GM12878 (cell line): ENCODE measurements at regions not wholly inside any gene's neighbourhood (a gene's known extent, or its start where the extent isn't known, plus 50 kb on each side); places are given as distances from the start of the nearest gene placed in this dataset.

ENCODE experiments used
- ATAC-seq: fragments of 200-7000 bp; cut with Tn5 transposase; 3 replicates; pipeline ENCODE4 v1.9.1; 2020; ENCODE audit warnings: mild to moderate bottlenecking, moderate library complexity
- BruUV-seq: library from RNA; stranded (reverse); fragments of 400-500 nt; replicated peaks from 2 replicates; lab custom pipeline; 2021; lab: Mats Ljungman, UMichigan
- CTCF ChIA-PET: fragments of 300-600 bp; sonication (Branson Sonifier 250); formaldehyde crosslinking; extraction: SDS; loops from one replicate; lab custom pipeline; 2021; ENCODE audit warnings: inconsistent platforms; lab: Yijun Ruan, JAX
- POLR2A ChIA-PET: fragments of 350-600 bp; formaldehyde crosslinking; extraction: SDS; loops from one replicate; lab custom pipeline; 2021; ENCODE audit warnings: inconsistent platforms; lab: Charles Lee
- RAD21 ChIA-PET: fragments of 300-600 bp; sonication (Branson Sonifier 250); formaldehyde crosslinking; loops from one replicate; lab custom pipeline; 2023; ENCODE audit warnings: antibody characterized with exemption; ENCODE audit not compliant: unreplicated experiment; lab: Charles Lee
- SMC1A ChIA-PET: fragments of 300-600 bp; sonication (Branson Sonifier 250); formaldehyde crosslinking; loops from one replicate; lab custom pipeline; 2023; ENCODE audit not compliant: unreplicated experiment, uncharacterized antibody; lab: Charles Lee
- DNase-seq: peaks from one replicate; pipeline ENCODE4 v3.0.0-alpha.2; 2011; ENCODE audit warnings: low read depth, low spot score
- FAIRE-seq: peaks from 3 replicates; lab custom pipeline; 2011; peaks lifted over from hg19 to GRCh38; lab: Jason Lieb, UNC
- H2AFZ ChIP-seq: 2 replicates; pipeline ENCODE4 v1.6.0; 2011; ENCODE audit warnings: low read depth, low read length, control low read depth; ENCODE audit not compliant: control insufficient read depth
- H3K27ac ChIP-seq: 2 replicates; pipeline ENCODE4 v1.5.1; 2011; ENCODE audit warnings: control low read depth; ENCODE audit not compliant: control insufficient read depth, insufficient read depth
- H3K27me3 ChIP-seq, 2 experiments: replicated peaks in 1 of 2; 2 replicates each; pipeline versions ENCODE4 v1.6.0 to v1.6.1; 2011; ENCODE audit warnings: low read length in 1 of 2; ENCODE audit not compliant: control insufficient read depth in 2 of 2, insufficient read depth in 2 of 2
- H3K36me3 ChIP-seq, 2 experiments: 2 replicates each; pipeline ENCODE4 v1.5.1; 2011; ENCODE audit warnings: low read length in 1 of 2; ENCODE audit not compliant: control insufficient read depth in 2 of 2, insufficient read depth in 2 of 2
- H3K4me1 ChIP-seq: 2 replicates; pipeline ENCODE4 v1.6.1; 2011; ENCODE audit warnings: mild to moderate bottlenecking, low read length, moderate library complexity, mixed read lengths; ENCODE audit not compliant: control insufficient read depth, insufficient read depth
- H3K4me2 ChIP-seq: 2 replicates; pipeline ENCODE4 v1.6.0; 2011; ENCODE audit warnings: control low read depth; ENCODE audit not compliant: control insufficient read depth, insufficient read depth
- H3K4me3 ChIP-seq: fragments of 200-600 bp; sonication (generic); 2 replicates; pipeline ENCODE4 v1.5.1; 2016
- H3K79me2 ChIP-seq: 2 replicates; pipeline ENCODE4 v1.6.0; 2011; ENCODE audit warnings: low read length; ENCODE audit not compliant: control insufficient read depth, insufficient read depth
- H3K9ac ChIP-seq: 2 replicates; pipeline ENCODE4 v1.8.0; 2011; ENCODE audit warnings: low read length, control low read depth, mixed read lengths; ENCODE audit not compliant: control insufficient read depth, insufficient read depth
- H3K9me3 ChIP-seq: replicated peaks from 3 replicates; pipeline ENCODE4 v1.5.1; 2011; ENCODE audit warnings: mild to moderate bottlenecking, low read length; ENCODE audit not compliant: control insufficient read depth, insufficient read depth
- H4K20me1 ChIP-seq: 2 replicates; pipeline ENCODE4 v1.6.0; 2011; ENCODE audit not compliant: control insufficient read depth, insufficient read depth
- DPF2 ChIP-seq: fragments of 450-650 bp; IDR thresholded peaks from 2 replicates; pipeline ENCODE4 v1.6.1; 2017; ENCODE audit warnings: mild to moderate bottlenecking
- SIN3A ChIP-seq: IDR thresholded peaks from 2 replicates; pipeline ENCODE4 v1.6.1; 2012; ENCODE audit warnings: low read depth, low read length, improper control_type of control experiment
- SREBF1 ChIP-seq: IDR thresholded peaks from 2 replicates; pipeline ENCODE4 v1.6.1; 2012; ENCODE audit warnings: mild to moderate bottlenecking, low read length
- SUZ12 ChIP-seq: fragments of 200-600 bp; sonication (generic); IDR thresholded peaks from one replicate; pipeline ENCODE4 v1.6.1; 2018; ENCODE audit warnings: antibody characterized with exemption, mild to moderate bottlenecking; ENCODE audit not compliant: unreplicated experiment
- TCF3 ChIP-seq: IDR thresholded peaks from 2 replicates; pipeline ENCODE4 v1.6.1; 2012; ENCODE audit warnings: low read depth, mild to moderate bottlenecking, low read length, borderline replicate concordance; ENCODE audit not compliant: insufficient read depth
- ZZZ3 ChIP-seq: IDR thresholded peaks from 2 replicates; pipeline ENCODE4 v1.6.1; 2011; ENCODE audit warnings: low read depth; ENCODE audit not compliant: control insufficient read depth, insufficient read length
- WGBS: methylation state at CpG from one replicate; pipeline ENCODE4 v1.1.6; 2016; ENCODE audit warnings: low lambda C conversion rate; ENCODE audit not compliant: insufficient replicate concordance, insufficient coverage; ENCODE audit errors: missing lambda C conversion rate; 5-methylcytosine and 5-hydroxymethylcytosine counted together
- in situ Hi-C: fragments of 300-500 bp; cut with MboI; formaldehyde crosslinking; loops from 9 replicates; pipeline ENCODE4 v1.14.3; 2018; ENCODE audit warnings: mixed read lengths
- intact Hi-C: fragments of 100-400 bp; cut with micrococcal nuclease; formaldehyde crosslinking; loops from one replicate; pipeline ENCODE4 v1.14.2; 2022; ENCODE audit not compliant: unreplicated experiment
- TF ChIP-seq, protein P1 (sequence below): fragments of 450-650 bp; conservative IDR thresholded peaks from 2 replicates; pipeline ENCODE4 v1.6.1; 2017; ENCODE audit warnings: mild to moderate bottlenecking, moderate library complexity
- TF ChIP-seq, protein P2 (sequence below): fragments of 450-650 bp; IDR thresholded peaks from 2 replicates; pipeline ENCODE4 v1.6.1; 2017; ENCODE audit warnings: borderline replicate concordance

DNA sequence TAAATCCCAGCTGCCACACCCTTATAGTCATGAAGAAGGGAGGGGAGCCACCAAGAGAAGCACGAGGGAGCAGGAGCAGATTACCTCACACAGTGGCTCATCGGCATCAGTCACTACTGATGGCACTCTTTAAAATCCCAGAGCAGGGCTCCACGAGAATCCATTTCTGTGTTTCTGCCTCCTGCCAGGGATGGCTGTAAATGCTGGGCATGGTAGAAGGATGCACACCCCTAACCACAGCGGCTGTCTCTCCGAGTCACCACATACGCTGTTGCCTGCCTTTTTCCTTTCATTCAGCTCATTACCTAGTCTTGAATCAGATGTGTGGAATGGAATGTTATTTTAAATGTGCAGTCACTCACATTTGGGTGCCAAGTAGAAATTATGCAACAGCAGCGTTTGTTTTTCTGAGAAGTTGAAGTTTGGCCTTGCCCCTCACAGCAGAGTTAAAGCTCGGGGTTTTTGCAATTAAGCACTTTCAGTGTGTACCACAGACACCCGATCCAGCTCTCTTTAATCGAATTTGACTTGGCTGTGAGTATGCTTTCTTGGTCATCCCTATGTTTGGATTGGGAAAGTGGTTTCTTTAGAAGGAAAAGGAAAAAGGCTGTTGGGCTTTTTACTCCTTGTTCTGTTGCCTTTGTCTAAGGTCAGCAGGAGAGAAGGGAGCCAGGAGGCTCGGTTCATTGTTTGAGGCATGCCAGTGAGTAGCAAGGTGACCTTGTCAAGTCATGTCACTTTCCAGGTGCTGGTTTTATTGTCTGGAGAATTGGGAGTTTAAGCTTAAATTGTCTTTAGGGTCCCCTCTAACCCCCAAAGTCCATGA is 284.2 kb upstream of the TPM1 start:
- intact Hi-C loops: no loop called here
- Histone ChIP-seq H3K36me3 (no peaks in the 10 kb centered on the region), H3K27ac (no peak overlapping the region), H3K27me3 (peaks cover 0 to 3% of the 10 kb centered on the region in 2 experiments; a peak in 1 of 4 replicates), H3K4me1 (no peaks in the 10 kb centered on the region), H4K20me1 (no peaks in the 10 kb centered on the region; the same call in 1 of the 2 replicates), H2AFZ (no peak overlapping the region), H3K9ac (no peak overlapping the region), H3K4me2 (no peak overlapping the region), H3K79me2 (no peaks in the 10 kb centered on the region), H3K4me3 (no peak overlapping the region), H3K9me3 (no peaks in the 10 kb centered on the region)
- BruUV-seq: no TSS peak
- RAD21 ChIA-PET: no interaction called here
- FAIRE-seq (no peak), ATAC-seq (no peak), DNase-seq (no peak)
- POLR2A ChIA-PET: no interaction called here
- WGBS: 41% methylated on average over 11 of the region's 11 CpGs
- in situ Hi-C loops: no loop called here
- SMC1A ChIA-PET: interaction anchor here (2.7 kb wide), 1 partner anchor 12 kb away, joined by 9 read pairs; no protein-coding TSS in a partner anchor
- TF ChIP-seq DPF2 (no peak), TCF3 (no peak)
- CTCF ChIA-PET: interaction anchor here (0.8 kb wide), 1 partner anchor 14 kb away, joined by 3 read pairs; no protein-coding TSS in a partner anchor

DNA sequence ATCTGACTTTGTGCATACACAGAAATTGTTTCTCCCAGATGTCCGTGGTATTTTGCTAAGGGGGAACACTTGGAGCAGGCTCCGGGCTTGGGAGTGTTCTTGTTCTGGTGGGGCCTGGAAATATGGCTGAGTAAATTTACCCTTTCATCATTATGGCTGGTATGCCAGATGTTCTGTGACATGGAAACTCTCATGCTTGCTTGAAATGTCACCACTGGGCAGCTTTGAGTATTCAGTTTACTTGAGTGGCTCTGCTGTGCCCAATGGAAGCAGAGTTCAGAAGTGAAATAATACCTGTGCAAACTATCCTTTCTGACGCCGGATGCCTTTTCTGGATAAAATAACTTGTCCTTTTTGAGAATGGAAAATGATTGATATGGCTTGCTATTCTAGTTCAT is 283.6 kb upstream of the TPM1 start:
- no peaks in the 10 kb centered on the region; the same call in 1 of the 2 replicates for H4K20me1 ChIP-seq
- ChIA-PET CTCF (interaction anchor here (0.8 kb wide), 1 partner anchor 14 kb away, joined by 3 read pairs; no protein-coding TSS in a partner anchor), SMC1A (no interaction called here), RAD21 (no interaction called here), POLR2A (no interaction called here)
- no peaks in the 10 kb centered on the region for H3K9me3 ChIP-seq
- H3K4me1 ChIP-seq: no peaks in the 10 kb centered on the region
- H3K4me2 ChIP-seq: no peak overlapping the region
- no peak for DNase-seq
- no peaks in the 10 kb centered on the region for H3K36me3 ChIP-seq
- no TSS peak for BruUV-seq
- WGBS: 40% methylated on average over 4 of the region's 4 CpGs
- no peak for ATAC-seq
- no peak overlapping the region for H3K27ac ChIP-seq
- H3K4me3 ChIP-seq: no peak overlapping the region
- no peak for FAIRE-seq
- H3K79me2 ChIP-seq: no peaks in the 10 kb centered on the region
- H3K27me3 ChIP-seq: peaks cover 0 to 3% of the 10 kb centered on the region in 2 experiments; a peak in 1 of 4 replicates
- H3K9ac ChIP-seq: no peak overlapping the region
- intact Hi-C loops: no loop called here
- in situ Hi-C loops: no loop called here
- no peak overlapping the region for H2AFZ ChIP-seq
- TF ChIP-seq ZZZ3 (no peak), SREBF1 (no peak), DPF2 (no peak), SUZ12 (no peak), SIN3A (no peak)
- TF ChIP-seq, protein P1, sequence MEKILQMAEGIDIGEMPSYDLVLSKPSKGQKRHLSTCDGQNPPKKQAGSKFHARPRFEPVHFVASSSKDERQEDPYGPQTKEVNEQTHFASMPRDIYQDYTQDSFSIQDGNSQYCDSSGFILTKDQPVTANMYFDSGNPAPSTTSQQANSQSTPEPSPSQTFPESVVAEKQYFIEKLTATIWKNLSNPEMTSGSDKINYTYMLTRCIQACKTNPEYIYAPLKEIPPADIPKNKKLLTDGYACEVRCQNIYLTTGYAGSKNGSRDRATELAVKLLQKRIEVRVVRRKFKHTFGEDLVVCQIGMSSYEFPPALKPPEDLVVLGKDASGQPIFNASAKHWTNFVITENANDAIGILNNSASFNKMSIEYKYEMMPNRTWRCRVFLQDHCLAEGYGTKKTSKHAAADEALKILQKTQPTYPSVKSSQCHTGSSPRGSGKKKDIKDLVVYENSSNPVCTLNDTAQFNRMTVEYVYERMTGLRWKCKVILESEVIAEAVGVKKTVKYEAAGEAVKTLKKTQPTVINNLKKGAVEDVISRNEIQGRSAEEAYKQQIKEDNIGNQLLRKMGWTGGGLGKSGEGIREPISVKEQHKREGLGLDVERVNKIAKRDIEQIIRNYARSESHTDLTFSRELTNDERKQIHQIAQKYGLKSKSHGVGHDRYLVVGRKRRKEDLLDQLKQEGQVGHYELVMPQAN: no peak
- TF ChIP-seq, protein P2, sequence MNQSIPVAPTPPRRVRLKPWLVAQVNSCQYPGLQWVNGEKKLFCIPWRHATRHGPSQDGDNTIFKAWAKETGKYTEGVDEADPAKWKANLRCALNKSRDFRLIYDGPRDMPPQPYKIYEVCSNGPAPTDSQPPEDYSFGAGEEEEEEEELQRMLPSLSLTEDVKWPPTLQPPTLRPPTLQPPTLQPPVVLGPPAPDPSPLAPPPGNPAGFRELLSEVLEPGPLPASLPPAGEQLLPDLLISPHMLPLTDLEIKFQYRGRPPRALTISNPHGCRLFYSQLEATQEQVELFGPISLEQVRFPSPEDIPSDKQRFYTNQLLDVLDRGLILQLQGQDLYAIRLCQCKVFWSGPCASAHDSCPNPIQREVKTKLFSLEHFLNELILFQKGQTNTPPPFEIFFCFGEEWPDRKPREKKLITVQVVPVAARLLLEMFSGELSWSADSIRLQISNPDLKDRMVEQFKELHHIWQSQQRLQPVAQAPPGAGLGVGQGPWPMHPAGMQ: no peak
